IMR-90 (cell line): ENCODE measurements at regions not wholly inside any gene's neighbourhood (a gene's known extent, or its start where the extent isn't known, plus 50 kb on each side); places are given as distances from the start of the nearest gene placed in this dataset.

Source experiments
- ATAC-seq: fragments of 200-7000 bp; cut with Tn5 transposase; 2 replicates; pipeline ENCODE4 v1.9.1; 2020; ENCODE audit warnings: low read depth, mild to moderate bottlenecking, moderate library complexity
- BruUV-seq: library from RNA; stranded (reverse); fragments of 400-500 nt; replicated peaks from 2 replicates; lab custom pipeline; 2021; lab: Mats Ljungman, UMichigan
- CTCF ChIA-PET: fragments of 300-600 bp; formaldehyde crosslinking; extraction: SDS; loops from one replicate; lab custom pipeline; 2021; ENCODE audit warnings: antibody characterized with exemption; lab: Yijun Ruan, JAX
- POLR2A ChIA-PET: fragments of 300-600 bp; sonication (Branson Sonifier 250); formaldehyde crosslinking; loops from one replicate; lab custom pipeline; 2022; ENCODE audit warnings: antibody characterized with exemption; ENCODE audit not compliant: unreplicated experiment; lab: Charles Lee
- DNase-seq: peaks from one replicate; pipeline ENCODE4 v3.0.0; 2013
- H2AFZ ChIP-seq: replicated peaks from 2 replicates; pipeline ENCODE3; 2013; ENCODE audit warnings: low read length, mild to moderate bottlenecking; ENCODE audit not compliant: poor library complexity
- H2AK5ac ChIP-seq: 2 replicates; pipeline ENCODE4 v1.6.1; 2013; ENCODE audit warnings: low read depth, low read length, inconsistent platforms
- H2AK9ac ChIP-seq: replicated peaks from 2 replicates; pipeline ENCODE3; 2013; ENCODE audit warnings: mild to moderate bottlenecking, low read depth, low read length, moderate library complexity; ENCODE audit not compliant: poor library complexity
- H2BK120ac ChIP-seq: 2 replicates; pipeline ENCODE4 v1.6.1; 2013; ENCODE audit warnings: low read depth, low read length, inconsistent platforms
- H2BK15ac ChIP-seq: 3 replicates; pipeline ENCODE4 v1.6.1; 2013; ENCODE audit warnings: low read depth, low read length, inconsistent platforms
- H2BK20ac ChIP-seq: 2 replicates; pipeline ENCODE4 v1.6.1; 2013; ENCODE audit warnings: low read depth, mild to moderate bottlenecking, inconsistent platforms, low read length, moderate library complexity
- H2BK5ac ChIP-seq: 2 replicates; pipeline ENCODE4 v1.6.1; 2013; ENCODE audit warnings: mild to moderate bottlenecking, low read depth, low read length, inconsistent platforms; ENCODE audit not compliant: poor library complexity, severe bottlenecking
- H3K14ac ChIP-seq: replicated peaks from 2 replicates; pipeline ENCODE4 v1.6.1; 2013; ENCODE audit warnings: low read depth, low read length, inconsistent platforms
- H3K18ac ChIP-seq: 2 replicates; pipeline ENCODE4 v1.6.1; 2013; ENCODE audit warnings: low read depth, low read length, control low read depth
- H3K23ac ChIP-seq: 2 replicates; pipeline ENCODE4 v1.6.1; 2013; ENCODE audit warnings: low read depth, low read length, inconsistent platforms
- H3K27ac ChIP-seq: 2 replicates; pipeline ENCODE4 v1.5.1; 2013; ENCODE audit warnings: mild to moderate bottlenecking, control low read depth, low read length; ENCODE audit not compliant: insufficient read depth
- H3K27me3 ChIP-seq: 2 replicates; pipeline ENCODE4 v1.6.1; 2013; ENCODE audit warnings: low read length; ENCODE audit not compliant: control insufficient read depth, insufficient read depth
- H3K36me3 ChIP-seq: 2 replicates; pipeline ENCODE4 v1.6.1; 2013; ENCODE audit warnings: low read length, mixed read lengths; ENCODE audit not compliant: control insufficient read depth, insufficient read depth
- H3K4ac ChIP-seq: 2 replicates; pipeline ENCODE4 v1.6.1; 2013; ENCODE audit warnings: low read depth, low read length, inconsistent platforms
- H3K4me1 ChIP-seq: 2 replicates; pipeline ENCODE4 v1.6.1; 2013; ENCODE audit warnings: low read length, mixed read lengths; ENCODE audit not compliant: control insufficient read depth, insufficient read depth
- H3K4me2 ChIP-seq: 2 replicates; pipeline ENCODE4 v1.6.1; 2013; ENCODE audit warnings: low read depth, mild to moderate bottlenecking, control low read depth, low read length, moderate library complexity
- H3K4me3 ChIP-seq: 2 replicates; pipeline ENCODE4 v1.5.1; 2013; ENCODE audit warnings: low read depth, mild to moderate bottlenecking, control low read depth, low read length, moderate library complexity; ENCODE audit not compliant: insufficient read depth
- H3K56ac ChIP-seq: 2 replicates; pipeline ENCODE4 v1.6.1; 2013; ENCODE audit warnings: low read length, inconsistent platforms; ENCODE audit not compliant: insufficient read depth; ENCODE audit errors: extremely low read depth
- H3K79me1 ChIP-seq, 2 experiments: 2 replicates each; pipeline ENCODE4 v1.6.1; 2013; ENCODE audit warnings: low read length in 2 of 2, inconsistent platforms in 1 of 2, low read depth in 1 of 2
- H3K9ac ChIP-seq: 2 replicates; pipeline ENCODE4 v1.6.1; 2013; ENCODE audit warnings: low read depth, low read length, control low read depth
- H3K9me1 ChIP-seq: 2 replicates; pipeline ENCODE4 v1.6.1; 2013; ENCODE audit warnings: low read length, inconsistent platforms; ENCODE audit not compliant: insufficient read depth
- H3K9me3 ChIP-seq: 2 replicates; pipeline ENCODE4 v1.6.1; 2013; ENCODE audit warnings: low read length; ENCODE audit not compliant: control insufficient read depth, insufficient read depth
- H4K20me1 ChIP-seq: 2 replicates; pipeline ENCODE4 v1.6.1; 2013; ENCODE audit warnings: low read length, inconsistent platforms; ENCODE audit not compliant: insufficient read depth
- H4K5ac ChIP-seq: 2 replicates; pipeline ENCODE4 v1.6.1; 2013; ENCODE audit warnings: mild to moderate bottlenecking, low read depth, low read length, control low read depth
- H4K8ac ChIP-seq, 2 experiments: 2 replicates each; pipeline ENCODE4 v1.6.1; 2013; ENCODE audit warnings: low read depth in 2 of 2, low read length in 2 of 2, control low read depth in 1 of 2, inconsistent platforms in 1 of 2
- H4K91ac ChIP-seq: 2 replicates; pipeline ENCODE4 v1.6.1; 2013; ENCODE audit warnings: low read depth, low read length, inconsistent platforms; ENCODE audit not compliant: insufficient read depth
- CEBPB ChIP-seq: IDR thresholded peaks from 2 replicates; pipeline ENCODE4 v1.6.1; 2012; ENCODE audit warnings: low read depth, low read length, improper control_type of control experiment
- CHD1 ChIP-seq: IDR thresholded peaks from 2 replicates; pipeline ENCODE4 v1.6.1; 2012; ENCODE audit warnings: low read depth, low read length, improper control_type of control experiment
- MAFK ChIP-seq: IDR thresholded peaks from 2 replicates; pipeline ENCODE4 v1.6.1; 2012; ENCODE audit warnings: low read depth, low read length, improper control_type of control experiment
- MXI1 ChIP-seq: IDR thresholded peaks from 2 replicates; pipeline ENCODE4 v1.6.1; 2012; ENCODE audit warnings: low read depth, mild to moderate bottlenecking, low read length, moderate library complexity, borderline replicate concordance
- RAD21 ChIP-seq: IDR thresholded peaks from 2 replicates; pipeline ENCODE4 v1.6.1; 2012; ENCODE audit warnings: low read length, improper control_type of control experiment
- WGBS, 2 experiments: methylation state at CpG; one replicate each; pipeline versions ENCODE4 v1.1.5 to v1.1.7; 2013; ENCODE audit warnings: missing lambda C conversion rate in 2 of 2; ENCODE audit not compliant: insufficient read length in 1 of 2; ENCODE audit errors: extremely low coverage in 2 of 2; 5-methylcytosine and 5-hydroxymethylcytosine counted together
- dilution Hi-C: fragments of 300-500 bp; cut with HindIII; formaldehyde crosslinking; loops from one replicate; pipeline ENCODE4 v1.14.3; 2018; ENCODE audit warnings: low sequenced_read_pairs; ENCODE audit not compliant: unreplicated experiment
- in situ Hi-C: fragments of 300-500 bp; cut with MboI; formaldehyde crosslinking; loops from 3 replicates; pipeline ENCODE4 v1.14.3; 2019; ENCODE audit warnings: low sequenced_read_pairs, inconsistent platforms, mixed read lengths
- intact Hi-C: fragments of 100-400 bp; cut with micrococcal nuclease; formaldehyde crosslinking; loops from 2 replicates; pipeline ENCODE4 v1.10.0; 2022

DNA sequence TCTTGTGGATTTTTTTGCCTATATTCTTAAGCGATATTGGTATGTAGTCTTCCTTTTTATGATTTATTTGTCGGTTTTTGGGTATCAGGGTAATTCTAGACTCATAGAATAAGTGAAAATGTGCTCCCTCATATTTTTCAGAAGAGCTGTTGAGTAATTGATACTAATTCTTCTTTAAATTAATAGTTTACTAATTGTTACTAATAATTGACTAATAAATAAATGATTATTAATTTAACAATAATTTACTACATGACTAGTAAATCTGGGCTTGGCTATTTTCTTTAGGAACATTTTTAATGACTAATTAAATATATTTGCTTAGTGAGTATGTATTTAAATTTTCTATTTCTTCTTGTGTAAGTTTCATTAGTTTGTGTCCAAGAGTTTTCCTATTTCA is 325.0 kb downstream of the ADCYAP1 start:
- ATAC-seq = no peak
- ChIA-PET CTCF (no interaction called here), POLR2A (no interaction called here)
- Histone ChIP-seq H3K36me3 (no peaks in the 10 kb centered on the region), H2BK15ac (no peak overlapping the region), H2AK5ac (no peak overlapping the region), H4K20me1 (no peaks in the 10 kb centered on the region), H3K27me3 (no peaks in the 10 kb centered on the region), H3K4me2 (no peak overlapping the region), H2BK5ac (no peak overlapping the region), H3K56ac (no peak overlapping the region), H3K27ac (no peak overlapping the region), H2AK9ac (no peak overlapping the region), H3K9me1 (no peaks in the 10 kb centered on the region), H3K14ac (no peak overlapping the region), H4K8ac (no peak overlapping the region), H4K91ac (no peak overlapping the region), H3K79me1 (no peaks in the 10 kb centered on the region), H3K23ac (no peak overlapping the region), H2BK20ac (no peak overlapping the region), H3K4me1 (no peaks in the 10 kb centered on the region), H3K9ac (no peak overlapping the region), H3K4ac (no peak overlapping the region), H2BK120ac (no peak overlapping the region), H3K18ac (no peak overlapping the region), H2AFZ (no peak overlapping the region), H3K9me3 (peaks cover 2% of the 10 kb centered on the region; the same call in 1 of the 2 replicates), H3K4me3 (no peak overlapping the region), H4K5ac (no peak overlapping the region)
- no peak for DNase-seq
- WGBS, 2 experiments = no CpG with 5 or more reads among the region's 2 CpGs
- no TSS peak for BruUV-seq
- TF ChIP-seq MAFK = no peak
- TF ChIP-seq CHD1 = no peak
- no peak for TF ChIP-seq RAD21
- no peak for TF ChIP-seq MXI1
- no peak for TF ChIP-seq CEBPB
- dilution Hi-C loops = no loop called here
- intact Hi-C loops = no loop called here
- in situ Hi-C loops = no loop called here
